HG03060 (cell line): ENCODE measurements at regions not wholly inside any gene's neighbourhood (a gene's known extent, or its start where the extent isn't known, plus 50 kb on each side); places are given as distances from the start of the nearest gene placed in this dataset.

Experiments used
- ATAC-seq: cut with Tn5 transposase; IDR thresholded peaks from one replicate; pipeline ENCODE4 v1.9.1; 2021; ENCODE audit warnings: low read depth, moderate number of reproducible peaks; ENCODE audit not compliant: unreplicated experiment

GRCh38 chr16:80198311-80199299, 342.2 kb upstream of the DYNLRB2 start:
- no peak for ATAC-seq

DNA sequence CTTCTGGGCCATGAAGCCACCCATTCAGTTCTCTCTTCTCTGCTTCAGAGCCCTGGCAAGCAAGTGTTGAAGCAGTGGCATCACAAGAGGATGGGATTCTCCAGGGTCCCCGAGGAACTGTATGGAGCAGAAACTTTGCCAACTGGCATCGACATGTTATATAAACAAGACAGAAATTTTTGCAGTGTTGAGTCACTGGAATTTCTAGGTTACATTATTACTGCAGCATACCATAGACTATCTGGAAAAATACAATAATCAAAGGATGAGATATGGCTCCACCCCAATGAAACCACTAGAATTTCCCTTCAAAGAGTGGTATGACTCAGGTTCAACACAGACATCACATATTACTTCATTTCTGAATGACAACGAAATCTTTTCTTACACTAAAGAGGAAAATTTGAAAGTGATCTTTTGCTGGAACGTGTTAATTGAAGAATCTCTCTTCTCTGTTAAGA, 343.0 kb upstream of the DYNLRB2 start:
- no peak for ATAC-seq

DNA sequence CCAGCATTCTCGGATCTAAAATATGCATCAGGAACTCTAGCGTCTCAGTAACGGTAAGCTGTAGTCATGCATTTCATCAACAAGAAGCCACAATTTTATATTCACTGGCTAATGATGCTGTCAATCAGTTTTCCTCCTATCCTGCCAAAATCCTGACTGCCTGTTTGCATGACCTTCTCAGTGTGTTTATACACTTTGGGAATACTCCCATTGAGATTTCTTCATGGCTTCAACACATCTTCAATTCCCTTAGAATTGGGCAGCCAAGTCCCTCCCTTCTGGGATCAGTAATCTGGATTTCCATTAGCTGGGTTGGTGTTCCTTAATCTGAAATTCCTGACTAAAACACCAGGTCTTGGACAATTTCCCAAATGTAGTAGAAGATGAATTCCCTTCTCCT, 348.9 kb upstream of the DYNLRB2 start:
- ATAC-seq = no peak

GRCh38 chr16:80189476-80190175, 351.2 kb upstream of the DYNLRB2 start:
- no peak for ATAC-seq

DNA sequence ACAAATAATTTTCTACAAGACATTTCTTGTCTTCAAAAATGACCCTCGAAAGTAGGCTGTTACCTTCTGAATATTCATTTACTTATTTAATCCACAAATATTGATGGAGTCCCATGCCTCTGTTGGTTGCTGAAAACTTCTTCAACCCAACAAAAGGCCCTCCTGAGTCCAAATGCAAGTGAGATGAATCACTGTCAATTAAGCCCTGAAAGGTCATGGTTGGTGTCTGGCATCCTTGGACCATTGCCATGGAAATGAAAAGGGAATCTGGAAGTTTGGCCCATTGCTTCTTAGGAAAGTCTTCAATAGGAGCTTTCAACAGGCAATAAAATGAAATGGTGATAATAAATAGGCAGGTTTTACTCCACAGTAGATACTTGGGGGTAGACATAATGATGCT, 364.7 kb upstream of the DYNLRB2 start:
- no peak for ATAC-seq

DNA sequence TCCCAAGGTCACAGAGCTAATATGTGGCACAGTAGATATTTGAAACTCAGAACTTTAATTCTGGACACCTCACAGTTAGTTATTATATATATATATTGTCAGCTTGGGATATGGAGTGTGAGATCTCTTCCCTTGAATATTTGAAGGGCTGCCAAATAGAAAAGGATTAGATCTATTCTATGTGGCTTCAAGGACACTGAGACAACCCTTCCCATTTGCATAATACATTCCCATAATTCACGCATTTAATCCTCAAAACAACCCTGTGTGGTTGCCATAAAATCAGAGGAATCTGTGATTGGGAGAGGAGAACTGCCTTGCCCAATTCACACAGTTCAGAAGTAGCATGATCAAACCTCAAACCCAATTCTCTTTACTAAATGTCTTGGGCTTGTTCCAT, 365.8 kb upstream of the DYNLRB2 start:
- ATAC-seq = no peak

DNA sequence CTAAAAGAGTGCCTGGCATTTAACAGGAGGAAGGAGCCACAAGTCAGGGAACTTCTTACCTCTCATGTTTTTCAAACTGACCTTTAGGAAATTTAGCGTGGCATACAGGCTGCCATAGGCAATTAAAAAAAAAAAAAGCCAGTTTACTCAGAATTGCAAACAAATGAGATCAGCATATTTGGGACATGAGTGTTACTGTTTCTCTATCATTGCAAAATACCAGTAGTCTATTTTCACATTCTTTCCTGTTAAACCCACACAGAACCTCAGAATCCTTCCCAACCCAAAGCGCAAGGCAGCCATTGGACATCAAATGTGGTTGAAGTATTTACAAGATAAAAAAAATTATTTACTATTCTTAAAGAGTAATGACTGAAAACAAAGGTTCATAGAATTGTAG, 366.4 kb upstream of the DYNLRB2 start:
- no peak for ATAC-seq

- no peak for ATAC-seq
These were observed 369.0 kb upstream of the DYNLRB2 start for GRCh38 chr16:80171746-80172145.

GRCh38 chr16:80171199-80171598, 369.6 kb upstream of the DYNLRB2 start:
- no peak for ATAC-seq

GRCh38 chr16:80167657-80168390, 373.0 kb upstream of the DYNLRB2 start:
- ATAC-seq = no peak

- ATAC-seq = no peak
These were observed 374.7 kb upstream of the DYNLRB2 start for GRCh38 chr16:80166082-80166481.

- no peak for ATAC-seq
These were observed 375.7 kb upstream of the DYNLRB2 start for GRCh38 chr16:80164966-80165550.

DNA sequence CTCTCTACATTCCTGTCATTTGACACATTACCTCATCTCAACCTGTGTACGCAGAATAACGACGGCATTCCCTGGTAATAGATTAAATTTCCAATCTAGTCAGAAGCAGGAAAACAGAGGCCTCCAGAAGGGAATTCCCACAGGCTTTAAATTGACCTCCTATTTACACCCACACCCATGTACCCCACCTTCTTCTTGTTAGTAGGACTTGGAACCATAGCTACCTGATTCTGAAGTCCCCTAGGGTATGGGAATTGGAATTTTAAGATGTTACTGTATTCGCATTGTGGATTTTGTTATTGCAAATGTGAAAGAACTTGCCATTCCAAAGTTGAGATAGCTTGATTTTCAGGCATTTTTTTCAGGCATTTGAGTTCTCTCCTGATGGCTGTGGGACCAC, 377.5 kb upstream of the DYNLRB2 start:
- no peak for ATAC-seq

- ATAC-seq = no peak
These were observed 378.7 kb upstream of the DYNLRB2 start for GRCh38 chr16:80161799-80162739.

DNA sequence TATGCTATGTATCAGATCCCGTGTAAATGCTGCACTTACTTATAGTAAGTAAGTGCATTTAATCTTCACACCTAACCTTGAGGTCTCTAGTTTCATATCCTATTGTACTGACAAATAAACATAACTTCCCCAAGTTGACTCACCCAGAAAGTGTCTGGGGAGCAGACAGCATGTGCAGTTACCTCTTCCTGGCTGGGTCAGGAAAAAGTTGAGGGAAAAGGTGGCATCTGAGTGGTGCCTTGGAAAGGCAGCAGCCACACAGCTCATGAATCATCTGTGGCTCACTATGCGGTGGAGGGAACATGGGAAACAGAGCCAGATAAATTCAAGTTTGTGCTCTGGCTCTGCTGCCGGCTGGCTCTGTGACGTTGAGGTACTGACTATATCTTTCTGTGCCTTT, 382.0 kb upstream of the DYNLRB2 start:
- no peak for ATAC-seq

GRCh38 chr16:80151722-80152111, 389.1 kb upstream of the DYNLRB2 start:
- ATAC-seq = no peak

DNA sequence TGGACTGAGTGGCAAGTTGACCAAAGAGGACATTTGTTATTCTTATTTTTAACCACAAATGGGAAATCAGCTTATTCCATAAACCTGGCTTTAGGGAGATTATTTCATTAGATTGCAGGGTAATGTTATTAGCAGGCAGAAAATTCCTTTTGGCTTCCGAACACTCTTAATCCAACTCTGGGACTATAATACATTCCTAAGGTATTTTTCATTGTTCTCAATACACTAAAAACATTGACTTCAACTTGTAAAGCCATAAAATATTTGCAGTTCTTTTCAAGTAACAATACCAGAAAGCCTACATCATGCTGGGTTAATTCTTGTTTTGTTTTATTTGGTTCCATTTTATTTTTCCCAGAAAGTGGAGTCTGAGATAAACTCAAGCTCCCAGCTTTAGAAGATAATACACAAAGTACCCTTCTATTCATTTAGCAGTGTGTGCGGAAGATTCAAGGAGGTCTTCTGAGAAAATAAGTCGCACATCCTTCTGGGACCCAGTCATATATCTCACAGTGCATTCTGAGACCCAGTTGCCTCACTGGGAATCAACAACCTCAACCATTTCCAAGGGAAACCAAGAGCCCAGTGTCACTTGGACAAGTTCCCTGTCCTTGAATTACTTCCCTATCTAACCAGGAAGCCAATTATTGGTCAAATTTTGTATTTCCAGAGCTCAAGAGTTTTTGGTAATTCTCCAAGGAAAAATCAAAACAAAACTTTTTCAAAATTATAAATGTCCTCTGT, 389.6 kb upstream of the DYNLRB2 start:
- ATAC-seq = no peak

GRCh38 chr16:80148826-80149225, 392.0 kb upstream of the DYNLRB2 start:
- no peak for ATAC-seq
